HG03097 (cell line): ENCODE measurements at regions not wholly inside any gene's neighbourhood (a gene's known extent, or its start where the extent isn't known, plus 50 kb on each side); places are given as distances from the start of the nearest gene placed in this dataset.

Experiments
- ATAC-seq: cut with Tn5 transposase; IDR thresholded peaks from one replicate; pipeline ENCODE4 v1.9.1; 2021; ENCODE audit not compliant: unreplicated experiment, low FRiP score

GRCh38 chr5:107325866-107326265 lies 344.9 kb downstream of the EFNA5 start:
- ATAC-seq = no peak

- no peak for ATAC-seq
These were observed 345.9 kb downstream of the EFNA5 start for GRCh38 chr5:107324809-107325208.

GRCh38 chr5:107324071-107324470 lies 346.7 kb downstream of the EFNA5 start:
- ATAC-seq = no peak

- ATAC-seq = no peak
These were observed 347.2 kb downstream of the EFNA5 start for GRCh38 chr5:107323536-107323935.

GRCh38 chr5:107322936-107323335 lies 347.8 kb downstream of the EFNA5 start:
- ATAC-seq = no peak

GRCh38 chr5:107321906-107322305 lies 348.8 kb downstream of the EFNA5 start:
- no peak for ATAC-seq

GRCh38 chr5:107320846-107321245 lies 349.9 kb downstream of the EFNA5 start:
- ATAC-seq = no peak

GRCh38 chr5:107320376-107320775 lies 350.4 kb downstream of the EFNA5 start:
- no peak for ATAC-seq

GRCh38 chr5:107319901-107320300 lies 350.8 kb downstream of the EFNA5 start:
- ATAC-seq = no peak

- no peak for ATAC-seq
These were observed 356.4 kb downstream of the EFNA5 start for GRCh38 chr5:107314330-107314729.

GRCh38 chr5:107313921-107314320 lies 356.8 kb downstream of the EFNA5 start:
- no peak for ATAC-seq

GRCh38 chr5:107313098-107313497 lies 357.6 kb downstream of the EFNA5 start:
- no peak for ATAC-seq

GRCh38 chr5:107310181-107310580 lies 360.6 kb downstream of the EFNA5 start:
- ATAC-seq = no peak

GRCh38 chr5:107306594-107306993 lies 364.1 kb downstream of the EFNA5 start:
- no peak for ATAC-seq

GRCh38 chr5:107306002-107306401 lies 364.7 kb downstream of the EFNA5 start:
- no peak for ATAC-seq

- ATAC-seq = no peak
These were observed 366.1 kb downstream of the EFNA5 start for GRCh38 chr5:107304684-107305083.

- no peak for ATAC-seq
These were observed 367.4 kb downstream of the EFNA5 start for GRCh38 chr5:107303171-107303968.

- no peak for ATAC-seq
These were observed 368.3 kb downstream of the EFNA5 start for GRCh38 chr5:107302441-107302840.

- ATAC-seq = no peak
These were observed 368.7 kb downstream of the EFNA5 start for GRCh38 chr5:107301999-107302398.

- ATAC-seq = no peak
These were observed 369.9 kb downstream of the EFNA5 start for GRCh38 chr5:107300721-107301327.

- ATAC-seq = no peak
These were observed 374.2 kb downstream of the EFNA5 start for GRCh38 chr5:107296572-107296971.

GRCh38 chr5:107295914-107296313 lies 374.8 kb downstream of the EFNA5 start:
- no peak for ATAC-seq
